Choroid plexus epithelial cell (primary cell): ENCODE measurements at regions not wholly inside any gene's neighbourhood (a gene's known extent, or its start where the extent isn't known, plus 50 kb on each side); places are given as distances from the start of the nearest gene placed in this dataset.

Source experiments
- DNase-seq: peaks from one replicate; pipeline ENCODE4 v3.0.0-alpha.2; 2010; ENCODE audit warnings: low read depth
- H3K4me3 ChIP-seq: 2 replicates; pipeline ENCODE4 v1.5.1; 2011; ENCODE audit warnings: low read depth, mild to moderate bottlenecking, control low read depth, low read length, moderate library complexity
- CTCF ChIP-seq: conservative IDR thresholded peaks from 2 replicates; pipeline ENCODE4 v1.5.1; 2011; ENCODE audit warnings: low read depth, mild to moderate bottlenecking, control low read depth, inconsistent platforms, low read length, moderate library complexity

- DNase-seq = no peak
- H3K4me3 ChIP-seq = no peak overlapping the region
- no peak for TF ChIP-seq CTCF
Measured at GRCh38 chr21:35136106-35136505, 87.0 kb upstream of the RUNX1 start.

- H3K4me3 ChIP-seq = no peak overlapping the region
- DNase-seq = no peak
- TF ChIP-seq CTCF = no peak
Measured at GRCh38 chr21:35135481-35135880, 86.4 kb upstream of the RUNX1 start.

- H3K4me3 ChIP-seq = no peak overlapping the region
- no peak for DNase-seq
- no peak for TF ChIP-seq CTCF
Measured at GRCh38 chr21:35134309-35134708, 85.2 kb upstream of the RUNX1 start.

GRCh38 chr21:35128536-35128935 is 79.4 kb upstream of the RUNX1 start:
- no peak for DNase-seq
- no peak for TF ChIP-seq CTCF
- no peak overlapping the region for H3K4me3 ChIP-seq

GRCh38 chr21:35127851-35128250 is 78.7 kb upstream of the RUNX1 start:
- H3K4me3 ChIP-seq = no peak overlapping the region
- TF ChIP-seq CTCF = no peak
- no peak for DNase-seq

GRCh38 chr21:35127026-35127425 is 77.9 kb upstream of the RUNX1 start:
- no peak for TF ChIP-seq CTCF
- no peak for DNase-seq
- H3K4me3 ChIP-seq = no peak overlapping the region

- H3K4me3 ChIP-seq = no peak overlapping the region
- no peak for TF ChIP-seq CTCF
- DNase-seq = no peak
Measured at GRCh38 chr21:35120631-35121180, 71.6 kb upstream of the RUNX1 start.
